HEK293 (cell line): ENCODE measurements at regions not wholly inside any gene's neighbourhood (a gene's known extent, or its start where the extent isn't known, plus 50 kb on each side); places are given as distances from the start of the nearest gene placed in this dataset.

ENCODE experiments used
- CTCF ChIA-PET: fragments of 350-600 bp; formaldehyde crosslinking; extraction: SDS; loops from one replicate; lab custom pipeline; 2021; ENCODE audit warnings: antibody characterized with exemption; lab: Yijun Ruan, JAX
- POLR2A ChIA-PET: fragments of 300-600 bp; formaldehyde crosslinking; extraction: SDS; loops from one replicate; lab custom pipeline; 2020; ENCODE audit warnings: antibody characterized with exemption, inconsistent platforms; lab: Yijun Ruan, JAX
- H3K27ac ChIP-seq: fragments of 200-500 bp; sonication (Bioruptor generic); 2 replicates; pipeline ENCODE4 v1.5.1; 2014; ENCODE audit warnings: low read depth, low read length, control low read depth, inconsistent platforms; ENCODE audit errors: extremely low read depth
- H3K36me3 ChIP-seq, 2 experiments: fragments of 200-500 bp in 1 of 2; sonication (Bioruptor generic) in 1 of 2; 1 replicate in 1 of 2; 2 replicates in 1 of 2; pipeline ENCODE4 v1.5.1; 2014 to 2017; ENCODE audit warnings: inconsistent platforms in 2 of 2, low read length in 2 of 2; ENCODE audit not compliant: control insufficient read depth in 2 of 2, insufficient read depth in 1 of 2
- H3K4me1 ChIP-seq: fragments of 200-500 bp; sonication (Bioruptor generic); 2 replicates; pipeline ENCODE4 v1.5.1; 2014; ENCODE audit warnings: mild to moderate bottlenecking, low read length, inconsistent platforms; ENCODE audit not compliant: control insufficient read depth, insufficient read depth
- H3K4me3 ChIP-seq: 2 replicates; pipeline ENCODE4 v1.5.1; 2011; ENCODE audit warnings: low read depth, mild to moderate bottlenecking, control low read depth, low read length, moderate library complexity
- H3K9me3 ChIP-seq: fragments of 200-500 bp; sonication (Bioruptor generic); 2 replicates; pipeline ENCODE4 v1.5.1; 2014; ENCODE audit warnings: low read depth, low read length, inconsistent platforms; ENCODE audit not compliant: control insufficient read depth, insufficient read depth
- GFI1B ChIP-seq: fragments of 450-650 bp; formaldehyde crosslinking; IDR thresholded peaks from 2 replicates; pipeline ENCODE4 v1.5.1; 2016; ENCODE audit warnings: missing biosample characterization, missing genetic modification characterization
- GLIS1 ChIP-seq: fragments of 450-650 bp; formaldehyde crosslinking; IDR thresholded peaks from 2 replicates; pipeline ENCODE4 v1.5.1; 2016; ENCODE audit warnings: missing biosample characterization, missing genetic modification characterization
- KLF1 ChIP-seq: fragments of 450-650 bp; formaldehyde crosslinking; IDR thresholded peaks from 2 replicates; pipeline ENCODE4 v1.5.1; 2016; ENCODE audit warnings: missing biosample characterization, missing genetic modification characterization
- KLF8 ChIP-seq: fragments of 450-650 bp; formaldehyde crosslinking; IDR thresholded peaks from 2 replicates; pipeline ENCODE4 v1.5.1; 2016; ENCODE audit warnings: missing biosample characterization, missing genetic modification characterization
- MYNN ChIP-seq: fragments of 450-650 bp; formaldehyde crosslinking; IDR thresholded peaks from 2 replicates; pipeline ENCODE4 v1.5.1; 2016; ENCODE audit warnings: missing biosample characterization, missing genetic modification characterization, borderline replicate concordance
- SCRT2 ChIP-seq: fragments of 450-650 bp; formaldehyde crosslinking; IDR thresholded peaks from 2 replicates; pipeline ENCODE4 v1.5.1; 2016; ENCODE audit warnings: missing biosample characterization, missing genetic modification characterization
- ZFP37 ChIP-seq: fragments of 450-650 bp; formaldehyde crosslinking; IDR thresholded peaks from 2 replicates; pipeline ENCODE4 v1.5.1; 2016; ENCODE audit warnings: missing biosample characterization, missing genetic modification characterization
- ZNF112 ChIP-seq: fragments of 450-650 bp; formaldehyde crosslinking; IDR thresholded peaks from 2 replicates; pipeline ENCODE4 v1.5.0; 2017; ENCODE audit warnings: missing biosample characterization, missing genetic modification characterization
- ZNF140 ChIP-seq: fragments of 450-650 bp; formaldehyde crosslinking; IDR thresholded peaks from 2 replicates; pipeline ENCODE4 v1.5.1; 2016; ENCODE audit warnings: missing biosample characterization, missing genetic modification characterization
- ZNF202 ChIP-seq: fragments of 450-650 bp; formaldehyde crosslinking; IDR thresholded peaks from 2 replicates; pipeline ENCODE4 v1.5.1; 2016; ENCODE audit warnings: missing biosample characterization, missing genetic modification characterization, borderline replicate concordance
- ZNF214 ChIP-seq: fragments of 450-650 bp; formaldehyde crosslinking; IDR thresholded peaks from 2 replicates; pipeline ENCODE4 v1.5.1; 2017; ENCODE audit warnings: missing biosample characterization, mild to moderate bottlenecking, missing genetic modification characterization, borderline replicate concordance
- ZNF311 ChIP-seq: fragments of 450-650 bp; formaldehyde crosslinking; IDR thresholded peaks from 2 replicates; pipeline ENCODE4 v1.5.1; 2017; ENCODE audit warnings: missing biosample characterization, missing genetic modification characterization, borderline replicate concordance
- ZNF37A ChIP-seq: fragments of 450-650 bp; IDR thresholded peaks from 2 replicates; pipeline ENCODE4 v1.5.1; 2018; ENCODE audit warnings: missing biosample characterization, missing genetic modification characterization
- ZNF394 ChIP-seq: fragments of 450-650 bp; formaldehyde crosslinking; IDR thresholded peaks from 2 replicates; pipeline ENCODE4 v1.5.1; 2016; ENCODE audit warnings: missing biosample characterization, missing genetic modification characterization, mild to moderate bottlenecking, moderate library complexity, borderline replicate concordance
- ZNF654 ChIP-seq: fragments of 450-650 bp; formaldehyde crosslinking; IDR thresholded peaks from 2 replicates; pipeline ENCODE4 v1.5.1; 2016; ENCODE audit warnings: low read depth, missing biosample characterization, missing genetic modification characterization
- ZNF777 ChIP-seq: fragments of 450-650 bp; formaldehyde crosslinking; IDR thresholded peaks from 2 replicates; pipeline ENCODE4 v1.5.1; 2017; ENCODE audit warnings: missing biosample characterization, missing genetic modification characterization, borderline replicate concordance
- ZNF791 ChIP-seq: fragments of 450-650 bp; formaldehyde crosslinking; IDR thresholded peaks from 2 replicates; pipeline ENCODE4 v1.5.1; 2016; ENCODE audit warnings: missing biosample characterization, missing genetic modification characterization
- ZSCAN30 ChIP-seq: fragments of 450-650 bp; IDR thresholded peaks from 2 replicates; pipeline ENCODE4 v1.5.1; 2018; ENCODE audit warnings: missing biosample characterization, mild to moderate bottlenecking, missing genetic modification characterization, moderate library complexity
- TF ChIP-seq, protein P1 (sequence below): fragments of 450-650 bp; formaldehyde crosslinking; IDR thresholded peaks from 2 replicates; pipeline ENCODE4 v1.5.1; 2017; ENCODE audit warnings: missing biosample characterization, missing genetic modification characterization
- TF ChIP-seq, protein P2 (sequence below): fragments of 450-650 bp; formaldehyde crosslinking; IDR thresholded peaks from 2 replicates; pipeline ENCODE4 v1.5.1; 2016; ENCODE audit warnings: missing biosample characterization, missing genetic modification characterization
- TF ChIP-seq, protein P3 (sequence below): fragments of 450-650 bp; formaldehyde crosslinking; IDR thresholded peaks from 2 replicates; pipeline ENCODE4 v1.5.1; 2017; ENCODE audit warnings: missing biosample characterization, missing genetic modification characterization
- TF ChIP-seq, protein P4 (sequence below): fragments of 450-650 bp; formaldehyde crosslinking; IDR thresholded peaks from 2 replicates; pipeline ENCODE4 v1.5.1; 2016; ENCODE audit warnings: missing biosample characterization, missing genetic modification characterization
- TF ChIP-seq, protein P5 (sequence below): fragments of 450-650 bp; formaldehyde crosslinking; IDR thresholded peaks from 2 replicates; pipeline ENCODE4 v1.5.1; 2017; ENCODE audit warnings: missing biosample characterization, missing genetic modification characterization
- TF ChIP-seq, protein P6 (sequence below): fragments of 450-650 bp; formaldehyde crosslinking; IDR thresholded peaks from 2 replicates; pipeline ENCODE4 v1.5.1; 2017; ENCODE audit warnings: missing biosample characterization, missing genetic modification characterization

DNA sequence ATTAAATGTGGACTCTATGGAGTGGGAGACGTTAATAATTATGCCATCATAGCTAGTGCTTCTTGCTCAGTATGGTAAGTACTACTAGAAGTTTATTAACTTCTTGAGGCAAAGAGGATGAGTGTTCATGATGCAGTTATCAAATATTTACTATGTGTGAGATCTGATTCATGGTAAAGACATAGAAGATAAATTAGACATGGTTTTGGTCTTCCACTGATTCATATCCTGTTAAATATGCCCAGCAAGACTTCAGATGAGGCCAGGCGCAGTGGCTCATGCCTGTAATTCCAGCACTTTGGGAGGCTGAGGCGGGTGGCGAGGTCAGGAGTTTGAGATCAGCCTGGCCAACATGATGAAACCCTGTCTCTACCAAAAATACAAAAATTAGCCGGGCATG, 547.1 kb upstream of the ANKRD30A start:
- TF ChIP-seq GFI1B (no peak), ZNF394 (tag by site-specific recombination) (no peak), ZFP37 (tag by site-specific recombination) (no peak)
- H3K36me3 ChIP-seq, result no peaks in the 10 kb centered on the region
- ChIA-PET CTCF (interaction anchor here (0.6 kb wide), 1 partner anchor 130 kb away, joined by 3 read pairs; no protein-coding TSS in a partner anchor), POLR2A (no interaction called here)
- H3K4me1 ChIP-seq, result no peaks in the 10 kb centered on the region; the same call in 1 of the 2 replicates
- H3K27ac ChIP-seq, result no peak overlapping the region
- H3K9me3 ChIP-seq, result no peaks in the 10 kb centered on the region
- no peak overlapping the region for H3K4me3 ChIP-seq

DNA sequence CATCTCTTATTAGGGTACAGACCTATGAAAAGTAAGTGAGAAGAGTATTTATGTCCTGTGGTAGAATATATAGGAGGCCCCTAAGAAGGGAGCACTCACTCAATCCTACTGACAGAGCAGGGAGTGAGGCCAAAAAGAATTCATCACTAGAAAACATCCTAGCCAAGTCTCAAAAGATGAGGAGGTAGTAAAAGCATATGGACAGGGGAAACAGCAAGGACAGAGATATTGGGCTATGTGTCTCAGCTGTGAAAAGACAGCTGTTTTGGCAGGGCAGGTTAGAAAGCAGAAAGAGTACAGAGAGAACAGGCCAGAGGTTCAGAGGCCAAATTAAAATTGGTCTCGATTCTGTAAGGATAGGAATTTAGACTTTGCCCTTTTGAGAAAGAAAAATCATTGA, 548.3 kb upstream of the ANKRD30A start:
- TF ChIP-seq, protein P1, sequence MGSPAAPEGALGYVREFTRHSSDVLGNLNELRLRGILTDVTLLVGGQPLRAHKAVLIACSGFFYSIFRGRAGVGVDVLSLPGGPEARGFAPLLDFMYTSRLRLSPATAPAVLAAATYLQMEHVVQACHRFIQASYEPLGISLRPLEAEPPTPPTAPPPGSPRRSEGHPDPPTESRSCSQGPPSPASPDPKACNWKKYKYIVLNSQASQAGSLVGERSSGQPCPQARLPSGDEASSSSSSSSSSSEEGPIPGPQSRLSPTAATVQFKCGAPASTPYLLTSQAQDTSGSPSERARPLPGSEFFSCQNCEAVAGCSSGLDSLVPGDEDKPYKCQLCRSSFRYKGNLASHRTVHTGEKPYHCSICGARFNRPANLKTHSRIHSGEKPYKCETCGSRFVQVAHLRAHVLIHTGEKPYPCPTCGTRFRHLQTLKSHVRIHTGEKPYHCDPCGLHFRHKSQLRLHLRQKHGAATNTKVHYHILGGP (tag by site-specific recombination), result no peak
- TF ChIP-seq, protein P2, sequence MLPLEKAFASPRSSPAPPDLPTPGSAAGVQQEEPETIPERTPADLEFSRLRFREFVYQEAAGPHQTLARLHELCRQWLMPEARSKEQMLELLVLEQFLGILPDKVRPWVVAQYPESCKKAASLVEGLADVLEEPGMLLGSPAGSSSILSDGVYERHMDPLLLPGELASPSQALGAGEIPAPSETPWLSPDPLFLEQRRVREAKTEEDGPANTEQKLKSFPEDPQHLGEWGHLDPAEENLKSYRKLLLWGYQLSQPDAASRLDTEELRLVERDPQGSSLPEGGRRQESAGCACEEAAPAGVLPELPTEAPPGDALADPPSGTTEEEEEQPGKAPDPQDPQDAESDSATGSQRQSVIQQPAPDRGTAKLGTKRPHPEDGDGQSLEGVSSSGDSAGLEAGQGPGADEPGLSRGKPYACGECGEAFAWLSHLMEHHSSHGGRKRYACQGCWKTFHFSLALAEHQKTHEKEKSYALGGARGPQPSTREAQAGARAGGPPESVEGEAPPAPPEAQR (tag by site-specific recombination), result no peak
- no peak for TF ChIP-seq ZNF777 (tag by site-specific recombination)
- Histone ChIP-seq H3K36me3 (no peaks in the 10 kb centered on the region), H3K9me3 (no peaks in the 10 kb centered on the region), H3K4me3 (no peak overlapping the region), H3K27ac (no peak overlapping the region), H3K4me1 (peaks cover 2% of the 10 kb centered on the region; the same call in 1 of the 2 replicates)
- ChIA-PET CTCF (no interaction called here), POLR2A (no interaction called here)

DNA sequence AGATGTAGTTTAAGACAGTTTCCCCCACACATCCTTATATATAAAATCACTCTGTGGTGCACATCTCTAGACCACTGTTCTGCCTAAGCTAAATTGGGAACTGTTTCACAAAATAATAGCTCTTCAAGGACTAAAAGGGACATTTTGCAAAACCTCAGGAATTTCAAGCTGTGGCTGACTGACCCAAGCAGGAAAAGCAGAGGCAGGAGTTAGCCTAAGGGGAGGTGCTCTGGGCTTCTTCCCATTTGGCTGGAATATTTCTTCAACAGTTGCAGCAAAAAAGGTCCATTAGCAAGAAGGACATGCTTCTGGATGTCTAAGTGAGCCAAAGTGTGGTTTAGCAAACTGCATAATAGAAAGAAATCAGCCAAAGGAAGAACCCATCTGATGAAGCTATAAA, 551.2 kb upstream of the ANKRD30A start:
- H3K27ac ChIP-seq, result no peak overlapping the region
- H3K4me3 ChIP-seq, result no peak overlapping the region
- peaks cover 2% of the 10 kb centered on the region; the same call in 1 of the 2 replicates for H3K4me1 ChIP-seq
- no peaks in the 10 kb centered on the region for H3K36me3 ChIP-seq
- CTCF ChIA-PET, result no interaction called here
- no peaks in the 10 kb centered on the region for H3K9me3 ChIP-seq
- POLR2A ChIA-PET, result no interaction called here
- TF ChIP-seq KLF1 (no peak), ZNF112 (tag by site-specific recombination) (no peak), ZNF791 (tag by site-specific recombination) (no peak), KLF8 (tag by site-specific recombination) (no peak), ZNF37A (tag by site-specific recombination) (no peak), GLIS1 (tag by site-specific recombination) (no peak), ZNF654 (tag by site-specific recombination) (no peak), SCRT2 (no peak), ZNF311 (tag by site-specific recombination) (no peak), ZNF214 (no peak), ZNF202 (tag by site-specific recombination) (no peak), ZNF140 (no peak), ZSCAN30 (no peak), MYNN (no peak)
- TF ChIP-seq, protein P3, sequence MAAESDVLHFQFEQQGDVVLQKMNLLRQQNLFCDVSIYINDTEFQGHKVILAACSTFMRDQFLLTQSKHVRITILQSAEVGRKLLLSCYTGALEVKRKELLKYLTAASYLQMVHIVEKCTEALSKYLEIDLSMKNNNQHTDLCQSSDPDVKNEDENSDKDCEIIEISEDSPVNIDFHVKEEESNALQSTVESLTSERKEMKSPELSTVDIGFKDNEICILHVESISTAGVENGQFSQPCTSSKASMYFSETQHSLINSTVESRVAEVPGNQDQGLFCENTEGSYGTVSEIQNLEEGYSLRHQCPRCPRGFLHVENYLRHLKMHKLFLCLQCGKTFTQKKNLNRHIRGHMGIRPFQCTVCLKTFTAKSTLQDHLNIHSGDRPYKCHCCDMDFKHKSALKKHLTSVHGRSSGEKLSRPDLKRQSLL, result no peak
- TF ChIP-seq, protein P4, sequence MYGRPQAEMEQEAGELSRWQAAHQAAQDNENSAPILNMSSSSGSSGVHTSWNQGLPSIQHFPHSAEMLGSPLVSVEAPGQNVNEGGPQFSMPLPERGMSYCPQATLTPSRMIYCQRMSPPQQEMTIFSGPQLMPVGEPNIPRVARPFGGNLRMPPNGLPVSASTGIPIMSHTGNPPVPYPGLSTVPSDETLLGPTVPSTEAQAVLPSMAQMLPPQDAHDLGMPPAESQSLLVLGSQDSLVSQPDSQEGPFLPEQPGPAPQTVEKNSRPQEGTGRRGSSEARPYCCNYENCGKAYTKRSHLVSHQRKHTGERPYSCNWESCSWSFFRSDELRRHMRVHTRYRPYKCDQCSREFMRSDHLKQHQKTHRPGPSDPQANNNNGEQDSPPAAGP (tag by site-specific recombination), result no peak
- TF ChIP-seq, protein P5, sequence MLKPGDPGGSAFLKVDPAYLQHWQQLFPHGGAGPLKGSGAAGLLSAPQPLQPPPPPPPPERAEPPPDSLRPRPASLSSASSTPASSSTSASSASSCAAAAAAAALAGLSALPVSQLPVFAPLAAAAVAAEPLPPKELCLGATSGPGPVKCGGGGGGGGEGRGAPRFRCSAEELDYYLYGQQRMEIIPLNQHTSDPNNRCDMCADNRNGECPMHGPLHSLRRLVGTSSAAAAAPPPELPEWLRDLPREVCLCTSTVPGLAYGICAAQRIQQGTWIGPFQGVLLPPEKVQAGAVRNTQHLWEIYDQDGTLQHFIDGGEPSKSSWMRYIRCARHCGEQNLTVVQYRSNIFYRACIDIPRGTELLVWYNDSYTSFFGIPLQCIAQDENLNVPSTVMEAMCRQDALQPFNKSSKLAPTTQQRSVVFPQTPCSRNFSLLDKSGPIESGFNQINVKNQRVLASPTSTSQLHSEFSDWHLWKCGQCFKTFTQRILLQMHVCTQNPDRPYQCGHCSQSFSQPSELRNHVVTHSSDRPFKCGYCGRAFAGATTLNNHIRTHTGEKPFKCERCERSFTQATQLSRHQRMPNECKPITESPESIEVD (tag by site-specific recombination), result no peak
- TF ChIP-seq, protein P6, sequence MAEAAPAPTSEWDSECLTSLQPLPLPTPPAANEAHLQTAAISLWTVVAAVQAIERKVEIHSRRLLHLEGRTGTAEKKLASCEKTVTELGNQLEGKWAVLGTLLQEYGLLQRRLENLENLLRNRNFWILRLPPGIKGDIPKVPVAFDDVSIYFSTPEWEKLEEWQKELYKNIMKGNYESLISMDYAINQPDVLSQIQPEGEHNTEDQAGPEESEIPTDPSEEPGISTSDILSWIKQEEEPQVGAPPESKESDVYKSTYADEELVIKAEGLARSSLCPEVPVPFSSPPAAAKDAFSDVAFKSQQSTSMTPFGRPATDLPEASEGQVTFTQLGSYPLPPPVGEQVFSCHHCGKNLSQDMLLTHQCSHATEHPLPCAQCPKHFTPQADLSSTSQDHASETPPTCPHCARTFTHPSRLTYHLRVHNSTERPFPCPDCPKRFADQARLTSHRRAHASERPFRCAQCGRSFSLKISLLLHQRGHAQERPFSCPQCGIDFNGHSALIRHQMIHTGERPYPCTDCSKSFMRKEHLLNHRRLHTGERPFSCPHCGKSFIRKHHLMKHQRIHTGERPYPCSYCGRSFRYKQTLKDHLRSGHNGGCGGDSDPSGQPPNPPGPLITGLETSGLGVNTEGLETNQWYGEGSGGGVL, result no peak
